ENCODE measurements at regions not wholly inside any gene's neighbourhood (a gene's known extent, or its start where the extent isn't known, plus 50 kb on each side); places are given as distances from the start of the nearest gene placed in this dataset.

GRCh38 chr2:78245394-78246135 is 723.4 kb upstream of the LRRTM4 start:
- TF ChIP-seq ZFX (IDR thresholded peaks at IDR 0.05): no peak
- no peak for TF ChIP-seq CTCF (conservative IDR thresholded peaks at IDR 0.05)
